Stromal cell of bone marrow (primary cell): ENCODE measurements at regions not wholly inside any gene's neighbourhood (a gene's known extent, or its start where the extent isn't known, plus 50 kb on each side); places are given as distances from the start of the nearest gene placed in this dataset.
A peak's percentile ranks its signal among the peaks of the same experiment; 100 is the strongest.
"Not testable (repeated sequence)": the region's sequence is repeated elsewhere in the genome, so short reads cannot be mapped to it uniquely, and the experiment has no call there.

Source experiments
- DNase-seq: peaks from one replicate; pipeline ENCODE4 v3.0.0-alpha.2; 2012; ENCODE audit warnings: low read depth

DNA sequence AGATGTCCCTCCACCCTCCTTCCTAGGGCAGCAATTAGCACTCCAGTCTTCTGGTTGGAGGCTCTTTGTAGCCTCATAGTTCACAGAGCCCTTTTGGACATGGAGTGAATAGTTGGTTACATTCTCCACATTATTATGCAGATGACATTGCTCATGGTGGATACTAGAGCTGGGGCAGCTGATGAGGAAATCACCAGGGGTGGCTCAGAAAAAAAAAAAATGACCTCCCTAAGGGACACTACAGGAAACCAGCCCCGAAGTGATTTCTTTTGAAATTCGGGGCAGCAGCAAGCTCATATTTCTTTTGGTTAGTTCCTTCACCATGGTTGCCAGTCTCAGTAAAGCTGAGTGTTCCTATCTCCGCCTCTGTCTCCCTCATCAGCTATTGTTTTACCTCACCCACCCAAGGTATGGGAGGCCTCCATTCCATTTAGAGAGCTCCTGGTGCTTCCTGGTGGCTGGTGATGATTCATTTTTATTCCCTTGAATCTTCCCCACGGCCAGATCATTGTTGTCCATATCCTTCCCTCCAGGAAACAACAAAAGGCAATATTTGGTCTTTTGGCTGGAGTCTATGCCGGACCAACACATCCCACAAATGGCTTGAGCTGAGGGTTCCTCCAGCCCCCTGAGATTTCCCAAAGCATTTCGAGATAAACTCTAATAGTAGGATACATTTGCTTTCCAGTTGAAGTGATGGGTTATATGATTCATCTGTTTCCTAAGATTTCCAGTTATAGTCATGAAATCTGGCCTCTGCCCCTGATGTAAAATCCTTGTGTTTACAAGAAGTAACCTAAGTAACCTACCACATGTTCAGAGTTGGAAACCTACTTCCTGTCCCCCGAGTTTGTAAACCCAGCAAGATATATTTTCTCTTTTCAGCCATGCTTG lies 56.2 kb upstream of the NID2 start:
- DNase-seq = peak; percentile 93

DNA sequence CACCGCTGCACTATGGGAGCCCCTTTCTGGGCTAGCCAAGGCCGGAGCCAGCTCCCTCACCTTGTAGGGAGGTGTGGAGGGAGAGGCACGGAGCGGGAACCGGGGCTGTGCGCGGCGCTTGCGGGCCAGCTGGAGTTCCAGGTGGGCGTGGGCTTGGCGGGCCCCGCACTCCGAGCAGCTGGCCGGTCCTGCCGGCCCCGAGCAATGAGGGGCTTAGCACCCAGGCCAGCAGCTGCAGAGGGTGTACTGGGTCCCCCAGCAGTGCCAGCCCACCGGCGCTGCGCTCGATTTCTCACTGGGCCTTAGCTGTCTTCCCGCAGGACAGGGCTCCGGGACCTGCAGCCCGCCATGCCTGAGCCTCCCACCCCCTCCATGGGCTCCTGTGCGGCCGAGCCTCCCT lies 53.3 kb upstream of the NID2 start:
- not testable (repeated sequence) for DNase-seq

DNA sequence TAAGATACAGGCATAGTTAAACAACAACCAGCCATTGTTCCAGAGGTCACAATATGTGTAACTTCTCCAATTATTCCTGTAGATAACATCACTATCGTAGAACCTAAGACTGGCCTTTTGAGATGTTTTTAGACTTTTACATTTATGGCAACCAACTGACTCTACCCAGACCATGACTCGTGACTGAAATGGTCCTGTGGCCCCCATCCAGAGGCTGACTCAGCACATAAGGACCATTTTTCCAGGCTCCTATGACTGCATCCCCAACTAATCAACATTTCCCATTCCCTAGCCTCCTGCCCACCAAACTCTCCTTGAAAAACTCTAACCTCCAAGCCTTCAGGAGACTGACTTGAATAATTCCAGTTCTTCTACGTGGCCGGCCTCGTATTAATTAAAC lies 52.6 kb upstream of the NID2 start:
- peak; percentile 32 for DNase-seq

- no peak for DNase-seq
Measured at GRCh38 chr14:52119030-52119429, 50.2 kb upstream of the NID2 start.
